ENCODE measurements at regions not wholly inside any gene's neighbourhood (a gene's known extent, or its start where the extent isn't known, plus 50 kb on each side); places are given as distances from the start of the nearest gene placed in this dataset.

GRCh38 chr13:40231751-40232150, 434.7 kb downstream of the FOXO1 start:
- POLR2A ChIA-PET = no interaction called here
- H3K27ac ChIP-seq (ENCODE audit: extremely low read depth, low read depth, low read length) = no peak overlapping the region
- ATAC-seq (no peak), DNase-seq (ENCODE audit: extremely low read depth in 1 of 4, low spot score in 3 of 4) (no peak), FAIRE-seq (no peak)
- H3K4me1 ChIP-seq (replicated peaks in 1 of 2; ENCODE audit: control insufficient read depth in 2 of 2, insufficient read depth in 2 of 2, low read length in 2 of 2) = no peaks in the 10 kb centered on the region
- H3K9me1 ChIP-seq (ENCODE audit: control insufficient read depth, insufficient read depth, low read length) = no peaks in the 10 kb centered on the region
- CTCF ChIA-PET (ENCODE audit: low intra/inter-chr PET ratio) = no interaction called here
- H3K79me2 ChIP-seq (ENCODE audit: control insufficient read depth, insufficient read depth, low read length) = no peaks in the 10 kb centered on the region
- H3K9ac ChIP-seq (ENCODE audit: insufficient read depth in 1 of 2, low read depth in 2 of 2, low read length in 2 of 2) = no peak overlapping the region
- 0% methylated on average over 3 of the region's 3 CpGs for WGBS (ENCODE audit: insufficient coverage, low coverage, missing lambda C conversion rate)
- no peaks in the 10 kb centered on the region; a peak in 2 of 5 replicates for H3K27me3 ChIP-seq (ENCODE audit: control insufficient read depth in 2 of 2, insufficient read depth in 2 of 2, low read length in 2 of 2)
- H3K9me3 ChIP-seq (replicated peaks; ENCODE audit: control insufficient read depth, insufficient read depth, low read depth, low read length) = no peaks in the 10 kb centered on the region
- no peaks in the 10 kb centered on the region for H4K20me1 ChIP-seq (replicated peaks; ENCODE audit: control insufficient read depth, insufficient read depth, low read length)
- no peak overlapping the region for H3K4me2 ChIP-seq (ENCODE audit: insufficient read depth, low read length)
- intact Hi-C loops (cut with micrococcal nuclease) (no loop called here), in situ Hi-C loops (cut with MboI) (no loop called here)
- BruUV-seq (replicated peaks) = no TSS peak
- no peak overlapping the region for H2AFZ ChIP-seq (ENCODE audit: low read depth, low read length)
- H3K36me3 ChIP-seq (ENCODE audit: control insufficient read depth, insufficient read depth, low read length) = no peaks in the 10 kb centered on the region
- no peak overlapping the region for H3K4me3 ChIP-seq
- TF ChIP-seq FOXJ3 (CRISPR knock-in tag; IDR thresholded peaks at IDR 0.05) = no peak
- no peak for TF ChIP-seq ZBTB12 (CRISPR knock-in tag; IDR thresholded peaks at IDR 0.05)
- no peak for TF ChIP-seq BCL6 (CRISPR knock-in tag; IDR thresholded peaks at IDR 0.05)
- no peak for TF ChIP-seq KDM4B (IDR thresholded peaks at IDR 0.05; ENCODE audit: borderline replicate concordance in 2 of 2, low read depth in 1 of 2)
- no peak for TF ChIP-seq CHD7 (IDR thresholded peaks at IDR 0.05; ENCODE audit: low read depth, low read length)
- no peak for TF ChIP-seq KLF10 (CRISPR knock-in tag; IDR thresholded peaks at IDR 0.05)
- TF ChIP-seq SAP30 (IDR thresholded peaks at IDR 0.05; ENCODE audit: borderline replicate concordance, insufficient read depth, low read depth, low read length, poor library complexity, severe bottlenecking) = no peak
- no peak for TF ChIP-seq SMAD1 (IDR thresholded peaks at IDR 0.05; ENCODE audit: low read depth, low read length, partially characterized antibody)
- no peak for TF ChIP-seq HDAC1 (IDR thresholded peaks at IDR 0.05)
- no peak for TF ChIP-seq CREB1 (IDR thresholded peaks at IDR 0.05)
- no peak for TF ChIP-seq CREB1 (CRISPR knock-in tag; IDR thresholded peaks at IDR 0.05)
- TF ChIP-seq RAD21 (CRISPR knock-in tag; conservative IDR thresholded peaks at IDR 0.05 in 1 of 2, IDR thresholded peaks at IDR 0.05 in 1 of 2) = no peak
